ENCODE measurements at regions not wholly inside any gene's neighbourhood (a gene's known extent, or its start where the extent isn't known, plus 50 kb on each side); places are given as distances from the start of the nearest gene placed in this dataset.

DNA sequence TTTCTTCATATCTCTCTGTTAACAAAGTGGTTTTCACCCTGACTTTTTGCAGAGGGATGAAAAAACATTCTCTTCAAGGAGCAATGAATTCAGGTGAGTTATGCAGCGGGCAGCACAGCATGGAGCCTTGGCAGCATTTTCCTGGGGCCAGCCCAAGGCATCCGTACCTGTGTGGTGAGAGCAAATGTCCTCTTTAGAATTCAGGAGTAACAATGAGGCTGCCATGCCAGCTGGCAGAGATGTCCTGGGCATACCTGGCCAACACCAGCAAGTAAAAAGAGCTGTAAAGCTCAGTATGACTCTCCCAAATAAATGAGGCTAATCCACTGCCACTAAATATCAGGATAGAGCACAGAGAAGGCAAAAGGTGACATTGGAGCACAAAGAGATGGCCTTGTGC lies 277.6 kb upstream of the TRPC7 start:
- WGBS, 4 donors: 58 to 81% (median 68%) methylated on average over 2 of the region's 2 CpGs
- no peak overlapping the region for H3K27ac ChIP-seq
- no peak for DNase-seq
- intact Hi-C loops (cut with DNase I): no loop called here
- no peaks in the 10 kb centered on the region for H3K36me3 ChIP-seq
- peaks cover 0 to 9% (median 0%) of the 10 kb centered on the region in 9 donors for H3K27me3 ChIP-seq
- H3K9me3 ChIP-seq: no peaks in the 10 kb centered on the region
- ATAC-seq: no peak
- no peak overlapping the region for H3K4me3 ChIP-seq
- TF ChIP-seq POLR2A (IDR thresholded peaks at IDR 0.05) (no peak), CTCF (IDR thresholded peaks at IDR 0.05) (no peak)
- H3K4me1 ChIP-seq: no peaks in the 10 kb centered on the region

DNA sequence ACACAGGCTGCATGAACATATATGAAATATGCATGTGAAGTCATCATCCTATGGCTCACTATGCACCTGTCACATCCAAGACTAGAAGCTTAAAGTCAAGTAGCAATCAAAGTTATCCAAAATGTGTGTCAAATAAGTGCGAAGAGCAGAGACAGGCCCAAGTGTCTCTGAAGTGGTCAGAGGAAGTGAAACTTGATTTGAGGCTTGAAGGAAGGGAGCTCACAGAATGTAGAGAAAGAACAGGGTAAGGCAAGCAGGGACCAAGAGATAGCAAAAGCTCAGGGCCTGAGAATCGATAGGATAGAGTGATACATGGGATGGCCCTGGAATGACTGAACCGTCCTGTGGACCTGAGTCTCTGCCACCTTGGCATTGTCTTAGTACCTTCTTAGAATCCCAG lies 274.3 kb upstream of the TRPC7 start:
- TF ChIP-seq CTCF (IDR thresholded peaks at IDR 0.05) (no peak), POLR2A (IDR thresholded peaks at IDR 0.05) (no peak)
- H3K36me3 ChIP-seq: no peaks in the 10 kb centered on the region
- peaks cover 0 to 9% (median 0%) of the 10 kb centered on the region in 9 donors for H3K27me3 ChIP-seq
- WGBS, 4 donors: 82 to 92% (median 86%) methylated on average over 3 of the region's 3 CpGs
- no peak overlapping the region for H3K4me3 ChIP-seq
- H3K9me3 ChIP-seq: no peaks in the 10 kb centered on the region
- intact Hi-C loops (cut with DNase I): no loop called here
- DNase-seq: no peak
- H3K4me1 ChIP-seq: no peaks in the 10 kb centered on the region
- H3K27ac ChIP-seq: no peak overlapping the region
- no peak for ATAC-seq

DNA sequence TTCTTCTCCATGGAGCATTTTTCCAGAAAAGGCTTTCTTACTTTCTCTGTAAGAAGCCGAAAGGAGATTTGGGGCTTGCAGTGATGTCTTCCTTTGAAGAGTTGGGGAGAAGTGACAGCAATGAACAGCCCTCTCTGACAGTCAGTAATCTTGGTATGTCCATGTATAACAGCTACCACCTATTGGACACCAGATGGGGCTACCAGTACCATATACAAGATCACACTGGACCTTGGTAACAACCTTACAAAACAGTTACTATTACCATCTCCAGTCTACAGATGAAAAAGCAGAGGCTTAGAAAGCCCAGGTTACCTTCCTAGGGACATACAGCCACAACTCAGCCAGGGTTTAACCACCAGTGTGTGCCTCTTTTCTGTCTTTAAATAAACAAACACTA lies 272.7 kb upstream of the TRPC7 start:
- Histone ChIP-seq H3K9me3 (no peaks in the 10 kb centered on the region), H3K36me3 (no peaks in the 10 kb centered on the region), H3K4me1 (no peaks in the 10 kb centered on the region), H3K4me3 (no peak overlapping the region), H3K27me3 (peaks cover 0 to 17% (median 0%) of the 10 kb centered on the region in 9 donors), H3K27ac (no peak overlapping the region)
- DNase-seq (no peak), ATAC-seq (no peak)
- intact Hi-C loops (cut with DNase I): no loop called here
- TF ChIP-seq POLR2A (IDR thresholded peaks at IDR 0.05) (no peak), CTCF (IDR thresholded peaks at IDR 0.05) (no peak)
- 95 to 100% (median 95%) methylated on average over 1 of the region's 1 CpG for WGBS, 4 donors

- Histone ChIP-seq H3K4me1 (no peaks in the 10 kb centered on the region), H3K4me3 (no peak overlapping the region), H3K27me3 (peaks cover 0 to 16% (median 0%) of the 10 kb centered on the region in 9 donors), H3K27ac (no peak overlapping the region), H3K9me3 (no peaks in the 10 kb centered on the region), H3K36me3 (no peaks in the 10 kb centered on the region)
- WGBS, 4 donors: 86 to 91% (median 91%) methylated on average over 1 of the region's 1 CpG
- intact Hi-C loops (cut with DNase I): no loop called here
- ATAC-seq: no peak
- DNase-seq: no peak
- TF ChIP-seq CTCF (IDR thresholded peaks at IDR 0.05) (no peak), POLR2A (IDR thresholded peaks at IDR 0.05) (no peak)
Observed at GRCh38 chr5:136636001-136636400, 270.7 kb upstream of the TRPC7 start.
